ENCODE measurements at regions not wholly inside any gene's neighbourhood (a gene's known extent, or its start where the extent isn't known, plus 50 kb on each side); places are given as distances from the start of the nearest gene placed in this dataset.

DNA sequence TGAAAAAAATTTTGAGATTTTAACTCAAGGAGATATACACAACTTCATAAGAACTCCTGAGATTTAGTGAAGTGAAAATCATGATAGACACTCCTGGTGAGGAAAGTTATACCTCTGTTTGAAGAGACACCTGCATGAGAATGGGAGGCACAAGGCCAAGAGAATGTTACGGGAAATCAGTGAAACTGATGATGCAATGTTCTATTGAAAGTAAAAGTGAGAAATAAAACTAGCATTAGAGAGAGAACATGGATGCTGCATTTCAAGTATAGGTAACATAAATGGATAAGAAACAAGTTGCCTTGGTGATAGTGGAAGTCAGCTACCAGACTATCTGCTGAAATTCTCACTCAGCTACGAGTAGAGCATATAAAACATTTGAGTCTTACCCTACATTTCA lies 562.1 kb upstream of the FANCL start:
- no peak for TF ChIP-seq JUND (IDR thresholded peaks at IDR 0.05; ENCODE audit: low read depth)
- in situ Hi-C loops (cut with HindIII; ENCODE audit: low pct_unique_long_range_greater_than_20kb, low sequenced_read_pairs) = no loop called here

DNA sequence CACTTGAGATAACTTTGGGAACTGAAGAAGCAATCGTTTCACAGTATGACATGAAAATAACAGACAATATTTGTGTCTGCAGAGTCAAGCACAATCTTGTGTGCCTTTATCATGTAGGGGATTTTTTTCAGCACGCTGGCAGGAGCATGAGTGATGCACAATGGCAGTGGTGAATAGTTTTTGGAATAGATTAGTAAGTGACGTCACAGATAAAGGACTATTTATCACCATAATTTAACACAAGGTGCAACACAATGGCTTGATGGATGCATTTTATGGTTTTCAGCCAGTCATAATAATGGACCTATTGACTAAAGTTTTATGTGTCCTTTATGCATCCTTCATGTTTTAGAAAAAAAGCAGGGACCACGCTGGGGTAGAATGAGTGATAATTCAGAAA lies 559.8 kb upstream of the FANCL start:
- in situ Hi-C loops (cut with HindIII; ENCODE audit: low pct_unique_long_range_greater_than_20kb, low sequenced_read_pairs) = no loop called here
- no peak for TF ChIP-seq JUND (IDR thresholded peaks at IDR 0.05; ENCODE audit: low read depth)
- no peak for DNase-seq (ENCODE audit: low read depth in 1 of 2, low spot score in 1 of 2)

More for the DNA sequence above, 562.1 kb upstream of the FANCL start:
- no peak for DNase-seq (ENCODE audit: low read depth in 1 of 2, low spot score in 1 of 2)

DNA sequence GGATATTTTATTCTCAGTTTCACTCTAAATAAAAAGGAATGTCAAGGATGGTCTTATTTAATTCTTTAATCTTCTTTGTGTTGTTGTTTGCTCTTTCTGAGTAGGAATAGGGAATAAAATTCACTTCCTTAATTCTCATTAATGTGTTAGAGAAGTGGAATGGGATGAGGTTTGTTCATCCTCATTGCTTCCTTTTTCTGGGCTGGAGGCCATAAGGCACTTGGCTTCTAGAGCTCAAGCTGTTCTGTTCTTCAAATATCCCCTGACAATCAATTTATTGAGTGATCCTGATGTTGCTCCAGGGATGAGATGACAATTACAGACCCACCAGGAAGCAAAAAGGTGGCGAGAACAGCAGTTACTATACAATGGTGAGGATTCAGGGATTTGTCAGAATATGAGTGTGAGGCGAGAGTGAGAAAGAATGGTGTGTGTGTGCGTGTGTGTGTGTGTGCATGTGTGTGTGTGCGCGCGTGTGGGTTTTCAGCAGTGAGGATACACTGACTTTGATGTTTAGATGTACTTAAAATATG lies 557.6 kb upstream of the FANCL start:
- TF ChIP-seq JUND (IDR thresholded peaks at IDR 0.05; ENCODE audit: low read depth) = no peak
- in situ Hi-C loops (cut with HindIII; ENCODE audit: low pct_unique_long_range_greater_than_20kb, low sequenced_read_pairs) = no loop called here
- DNase-seq (ENCODE audit: low read depth in 1 of 2, low spot score in 1 of 2) = no peak

DNA sequence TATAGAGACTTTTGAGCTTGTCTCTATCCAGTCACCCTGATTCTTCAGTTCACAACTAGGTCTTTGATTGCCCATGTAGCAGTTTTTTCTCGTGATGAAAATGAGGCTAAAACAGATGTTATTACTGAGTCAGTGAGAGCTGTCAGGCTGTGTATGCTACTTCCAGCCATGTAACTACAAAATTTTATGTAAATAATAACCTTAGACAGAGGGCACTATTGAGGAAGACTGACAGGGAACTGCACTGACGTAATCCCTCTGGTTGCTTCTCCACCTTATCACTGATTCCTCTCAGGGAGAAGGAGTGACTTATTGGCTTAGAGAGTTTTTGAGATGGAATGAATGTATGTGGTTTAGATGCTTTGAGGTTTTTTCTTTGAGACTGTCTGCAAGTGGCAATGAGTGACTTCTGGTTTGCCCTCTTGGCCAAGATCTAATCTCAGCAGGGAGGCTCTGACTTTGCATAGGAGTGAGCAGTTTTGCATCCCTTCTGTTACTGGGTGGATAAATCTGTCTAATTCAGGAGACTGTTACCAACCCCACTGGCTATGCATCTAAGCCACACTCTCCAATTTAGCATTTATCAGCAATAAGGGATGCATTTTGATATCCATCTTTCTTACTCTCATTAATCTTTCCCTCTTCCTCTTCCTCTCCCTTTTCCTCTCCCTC lies 555.2 kb upstream of the FANCL start:
- in situ Hi-C loops (cut with HindIII; ENCODE audit: low pct_unique_long_range_greater_than_20kb, low sequenced_read_pairs) = no loop called here
- no peak for TF ChIP-seq JUND (IDR thresholded peaks at IDR 0.05; ENCODE audit: low read depth)
- DNase-seq (ENCODE audit: low read depth in 1 of 2, low spot score in 1 of 2) = no peak

DNA sequence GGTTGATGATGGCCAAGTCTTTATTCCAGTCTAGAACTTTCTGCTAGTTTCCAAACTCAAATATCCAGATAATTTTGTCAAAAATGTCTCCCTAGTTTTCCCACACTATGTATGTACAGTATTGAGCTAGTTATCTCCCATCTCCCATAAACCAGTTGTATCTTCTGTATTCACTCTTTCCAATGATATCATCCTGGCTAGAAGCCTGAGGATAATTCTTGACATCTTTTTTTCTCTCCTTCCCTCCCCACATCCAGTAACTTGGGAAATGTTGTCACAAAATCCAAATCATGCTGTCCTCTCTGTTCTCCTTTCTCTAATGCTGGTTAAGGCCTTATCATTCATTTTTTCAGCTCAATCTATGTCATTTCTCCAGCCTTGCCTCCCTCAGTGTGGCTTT lies 553.8 kb upstream of the FANCL start:
- no peak for DNase-seq (ENCODE audit: low read depth in 1 of 2, low spot score in 1 of 2)

DNA sequence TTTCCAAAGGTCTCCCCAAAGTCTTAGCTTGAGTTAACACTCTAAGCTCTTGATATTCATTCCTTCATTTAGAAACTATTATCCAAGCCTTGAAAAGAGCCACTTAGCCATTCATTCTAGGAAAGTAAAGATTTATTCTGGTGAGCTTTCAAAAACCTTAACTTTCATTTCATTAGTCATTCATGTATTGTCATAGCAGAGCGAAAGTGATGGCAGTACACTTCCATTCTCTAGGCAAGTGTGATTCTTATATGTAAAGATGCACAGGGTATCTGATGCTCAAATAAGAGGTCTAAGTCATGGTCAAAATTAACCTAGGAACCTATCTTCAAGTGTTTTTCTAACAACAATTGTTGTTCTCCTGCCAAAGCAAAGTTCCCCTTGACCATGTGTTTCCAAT lies 553.0 kb upstream of the FANCL start:
- in situ Hi-C loops (cut with HindIII; ENCODE audit: low pct_unique_long_range_greater_than_20kb, low sequenced_read_pairs) = no loop called here
- DNase-seq (ENCODE audit: low read depth in 1 of 2, low spot score in 1 of 2) = no peak
- no peak for TF ChIP-seq JUND (IDR thresholded peaks at IDR 0.05; ENCODE audit: low read depth)

More for the DNA sequence above, 553.8 kb upstream of the FANCL start:
- no peak for TF ChIP-seq JUND (IDR thresholded peaks at IDR 0.05; ENCODE audit: low read depth)
- in situ Hi-C loops (cut with HindIII; ENCODE audit: low pct_unique_long_range_greater_than_20kb, low sequenced_read_pairs) = no loop called here

DNA sequence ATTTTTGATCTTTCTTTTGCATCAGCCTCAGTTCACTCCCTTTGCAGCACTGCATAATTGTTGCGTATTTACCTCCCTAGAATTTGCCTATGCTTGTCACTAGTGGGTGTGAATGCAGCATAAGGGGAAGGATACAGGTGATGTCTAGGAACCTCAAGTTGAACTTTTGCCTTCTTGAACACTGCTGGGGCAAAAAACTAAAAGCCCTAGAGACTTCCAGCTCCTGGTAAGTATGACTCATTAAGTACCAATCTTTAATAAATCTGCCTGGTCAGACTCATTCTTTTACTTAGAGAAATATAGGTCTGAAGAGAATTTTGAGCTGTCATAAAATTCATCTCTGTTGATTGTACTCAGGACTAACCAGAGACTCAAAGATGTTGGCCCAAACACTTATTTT lies 547.3 kb upstream of the FANCL start:
- no peak for TF ChIP-seq JUND (IDR thresholded peaks at IDR 0.05; ENCODE audit: low read depth)
- no peak for DNase-seq (ENCODE audit: low read depth in 1 of 2, low spot score in 1 of 2)
- in situ Hi-C loops (cut with HindIII; ENCODE audit: low pct_unique_long_range_greater_than_20kb, low sequenced_read_pairs) = no loop called here

DNA sequence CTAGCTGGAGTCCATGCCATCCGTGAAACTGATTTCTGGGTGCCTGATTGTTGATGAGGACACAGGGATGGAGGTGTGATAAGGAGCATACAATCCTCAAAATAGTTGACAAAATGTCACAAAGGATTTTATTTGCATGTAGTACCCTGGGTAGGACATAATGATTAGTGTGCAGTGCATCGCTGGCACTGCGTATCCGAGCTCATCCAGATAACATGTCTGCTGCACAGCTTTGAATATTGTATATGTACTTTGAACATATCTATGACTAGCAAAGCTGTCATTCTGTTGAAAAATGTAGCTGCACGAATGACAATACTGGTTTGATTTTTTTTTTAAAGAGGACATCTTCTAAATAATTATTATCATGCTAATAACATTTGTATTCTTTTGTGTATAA lies 529.7 kb upstream of the FANCL start:
- no peak for DNase-seq (ENCODE audit: low read depth in 1 of 2, low spot score in 1 of 2)
- no peak for TF ChIP-seq JUND (IDR thresholded peaks at IDR 0.05; ENCODE audit: low read depth)
- in situ Hi-C loops (cut with HindIII; ENCODE audit: low pct_unique_long_range_greater_than_20kb, low sequenced_read_pairs) = no loop called here

DNA sequence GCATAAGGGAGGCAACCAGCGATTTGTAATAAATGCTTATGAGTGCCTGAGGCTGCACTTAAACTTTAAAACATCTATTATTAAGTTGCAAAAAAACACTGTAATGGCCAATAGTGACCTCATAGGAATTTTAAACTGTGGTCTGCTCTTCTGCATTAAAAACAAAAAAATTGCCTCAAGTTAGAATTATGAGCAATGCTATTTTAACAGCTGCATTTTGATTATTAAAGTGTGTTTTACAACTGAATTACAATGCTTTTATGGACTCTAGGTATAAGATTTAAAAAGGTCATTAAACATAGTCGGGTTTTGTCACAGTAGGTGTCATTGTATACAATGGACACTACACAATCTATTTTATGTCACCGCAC lies 528.7 kb upstream of the FANCL start:
- no peak for TF ChIP-seq JUND (IDR thresholded peaks at IDR 0.05; ENCODE audit: low read depth)
- DNase-seq (ENCODE audit: low read depth in 1 of 2, low spot score in 1 of 2) = no peak
- in situ Hi-C loops (cut with HindIII; ENCODE audit: low pct_unique_long_range_greater_than_20kb, low sequenced_read_pairs) = no loop called here

DNA sequence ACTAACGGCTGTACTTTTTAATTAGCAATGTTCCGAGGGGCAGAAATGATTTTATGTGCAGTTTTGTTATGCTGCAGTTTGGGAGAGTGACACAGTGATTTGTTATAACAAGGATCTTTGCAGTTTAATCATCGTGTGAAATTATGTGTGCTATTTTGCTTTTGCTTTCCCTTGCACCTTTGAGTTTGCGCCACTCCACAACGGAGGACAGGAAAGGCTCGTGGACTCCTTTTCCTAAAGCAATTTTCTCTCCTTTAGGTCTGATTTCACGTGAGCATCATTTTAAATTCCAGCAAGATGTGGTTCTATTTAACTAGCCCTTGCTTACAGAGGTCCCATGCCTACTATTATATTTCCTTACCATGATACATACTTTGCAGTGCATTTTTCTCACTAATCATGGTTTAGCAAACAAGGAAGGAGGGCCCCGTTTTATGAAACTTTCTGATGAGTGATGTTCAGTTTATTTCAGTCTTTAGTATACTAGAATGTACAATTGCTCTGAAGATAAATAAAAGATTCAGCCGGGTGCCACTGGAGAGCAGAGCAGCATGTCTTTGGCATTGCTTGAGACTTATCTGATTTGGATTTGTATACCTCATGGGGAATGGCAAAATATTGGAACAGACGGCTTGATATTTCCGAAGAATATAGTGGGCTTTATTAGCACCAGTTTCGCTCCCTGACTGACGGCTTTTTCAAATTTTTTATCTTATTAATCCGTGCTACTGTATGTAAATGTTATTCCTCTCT lies 528.2 kb upstream of the FANCL start:
- TF ChIP-seq JUND (IDR thresholded peaks at IDR 0.05; ENCODE audit: low read depth) = no peak
- DNase-seq (ENCODE audit: low read depth in 1 of 2, low spot score in 1 of 2) = no peak
- in situ Hi-C loops (cut with HindIII; ENCODE audit: low pct_unique_long_range_greater_than_20kb, low sequenced_read_pairs) = no loop called here

DNA sequence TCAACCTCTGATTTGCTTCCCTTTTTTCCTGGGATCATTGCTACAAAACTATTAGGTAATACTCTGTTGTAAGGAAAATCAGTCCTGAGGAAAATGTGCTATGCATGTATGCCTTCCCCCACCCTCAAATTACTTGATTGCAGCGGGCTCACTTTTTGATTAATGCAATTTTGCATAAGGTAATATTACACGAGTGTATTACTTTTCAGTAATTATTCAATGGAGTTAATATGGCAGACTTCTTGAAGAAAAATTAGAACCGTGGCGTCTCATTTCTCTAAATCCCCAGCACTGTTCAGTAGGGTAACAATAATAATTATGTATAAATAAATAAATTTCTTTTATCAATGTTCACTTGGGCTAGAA lies 527.6 kb upstream of the FANCL start:
- no peak for DNase-seq (ENCODE audit: low read depth in 1 of 2, low spot score in 1 of 2)
- in situ Hi-C loops (cut with HindIII; ENCODE audit: low pct_unique_long_range_greater_than_20kb, low sequenced_read_pairs) = no loop called here
- no peak for TF ChIP-seq JUND (IDR thresholded peaks at IDR 0.05; ENCODE audit: low read depth)

DNA sequence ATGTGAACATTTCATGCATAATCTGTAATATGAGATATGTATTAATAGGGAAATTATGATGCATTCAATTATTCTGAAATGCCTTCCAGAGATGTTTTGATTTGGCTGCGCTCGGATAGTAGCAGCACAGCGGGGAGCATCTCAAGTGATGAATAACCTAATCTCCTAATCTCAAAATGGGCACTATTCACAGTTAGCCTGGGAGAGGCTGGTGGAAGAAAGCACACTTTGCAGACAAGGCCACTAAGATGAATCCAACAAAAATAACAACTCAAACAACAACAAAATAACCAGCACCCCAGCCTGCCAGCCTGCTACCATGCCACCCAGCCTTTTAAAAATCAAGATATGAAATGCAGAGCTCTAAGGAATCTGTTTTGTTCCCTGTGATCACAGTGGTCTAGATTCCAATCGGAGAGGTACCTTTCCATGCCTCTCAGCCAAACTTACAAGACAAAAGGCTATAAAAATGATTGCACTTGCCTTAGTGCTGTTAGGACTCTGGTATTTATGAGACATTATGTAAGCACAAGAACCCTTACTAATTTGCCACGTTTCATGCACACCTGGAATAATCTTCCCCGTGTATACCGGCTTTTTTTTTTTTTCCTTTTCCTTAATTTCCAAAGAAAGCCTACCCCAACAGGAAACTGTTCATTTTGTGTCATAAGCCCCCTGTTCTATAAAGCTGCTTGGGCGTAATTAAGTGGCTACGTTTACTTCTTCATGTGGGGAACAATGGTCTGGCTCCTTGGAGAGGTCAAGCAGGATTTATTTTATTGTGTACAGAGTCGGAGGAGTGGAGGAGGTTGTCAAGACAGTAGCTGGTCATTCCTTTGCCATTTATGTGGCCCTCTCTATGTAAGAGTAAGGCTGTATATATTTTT lies 526.9 kb upstream of the FANCL start:
- no peak for DNase-seq (ENCODE audit: low read depth in 1 of 2, low spot score in 1 of 2)
- no peak for TF ChIP-seq JUND (IDR thresholded peaks at IDR 0.05; ENCODE audit: low read depth)
- in situ Hi-C loops (cut with HindIII; ENCODE audit: low pct_unique_long_range_greater_than_20kb, low sequenced_read_pairs) = no loop called here
